ENCODE measurements at regions not wholly inside any gene's neighbourhood (a gene's known extent, or its start where the extent isn't known, plus 50 kb on each side); places are given as distances from the start of the nearest gene placed in this dataset.

DNA sequence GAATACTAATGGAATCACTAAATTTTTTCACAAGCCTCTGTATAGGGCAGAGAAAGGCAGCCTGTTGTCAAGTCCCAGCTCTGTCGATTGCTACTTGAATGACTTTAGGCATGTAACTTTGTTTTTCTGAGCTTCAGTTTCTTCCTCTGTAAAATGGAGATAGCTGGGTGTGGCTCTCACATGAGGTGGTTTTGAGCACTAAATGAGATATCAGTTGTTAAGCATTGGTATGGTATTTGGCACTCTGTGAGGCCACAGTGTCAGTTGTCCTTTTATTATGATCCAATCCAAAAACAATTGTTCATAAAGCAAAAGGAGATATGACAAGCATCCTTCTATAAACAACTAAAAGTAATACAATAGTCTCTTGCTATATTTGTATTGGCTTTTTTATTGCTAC is 120.6 kb downstream of the DUSP6 start:
- TF ChIP-seq POLR2AphosphoS5 (IDR thresholded peaks at IDR 0.05; ENCODE audit: borderline replicate concordance, low read depth, low read length) (no peak), EZH2 (IDR thresholded peaks at IDR 0.05) (no peak)

Data from SK-N-MC (cell line).